ENCODE measurements at regions not wholly inside any gene's neighbourhood (a gene's known extent, or its start where the extent isn't known, plus 50 kb on each side); places are given as distances from the start of the nearest gene placed in this dataset.

GRCh38 chr2:58483307-58483706, 242.2 kb upstream of the FANCL start:
- TF ChIP-seq EZH2 (IDR thresholded peaks at IDR 0.05; ENCODE audit: insufficient read depth, poor library complexity, severe bottlenecking), result no peak
- TF ChIP-seq EZH2phosphoT487 (IDR thresholded peaks at IDR 0.05; ENCODE audit: insufficient read depth, low read depth), result no peak

All from GM23248 (cell line).